HCEC 1CT (cell line): ENCODE measurements at regions not wholly inside any gene's neighbourhood (a gene's known extent, or its start where the extent isn't known, plus 50 kb on each side); places are given as distances from the start of the nearest gene placed in this dataset.

Experiments
- DNase-seq: peaks from one replicate; pipeline ENCODE4 v3.0.0-alpha.2; 2017

- DNase-seq: no peak
Observed at GRCh38 chr2:65880436-65880835, 448.0 kb upstream of the SPRED2 start.

GRCh38 chr2:65878011-65878340 is 445.6 kb upstream of the SPRED2 start:
- DNase-seq: no peak

- no peak for DNase-seq
Observed at GRCh38 chr2:65877331-65878010, 445.1 kb upstream of the SPRED2 start.

GRCh38 chr2:65876114-65876513 is 443.7 kb upstream of the SPRED2 start:
- no peak for DNase-seq

GRCh38 chr2:65870826-65871225 is 438.4 kb upstream of the SPRED2 start:
- DNase-seq: no peak

GRCh38 chr2:65869296-65869695 is 436.9 kb upstream of the SPRED2 start:
- DNase-seq: no peak

GRCh38 chr2:65868177-65868576 is 435.8 kb upstream of the SPRED2 start:
- DNase-seq: no peak

GRCh38 chr2:65867446-65867845 is 435.0 kb upstream of the SPRED2 start:
- DNase-seq: no peak

GRCh38 chr2:65866148-65866547 is 433.7 kb upstream of the SPRED2 start:
- no peak for DNase-seq

- DNase-seq: no peak
Observed at GRCh38 chr2:65864619-65865018, 432.2 kb upstream of the SPRED2 start.

- DNase-seq: no peak
Observed at GRCh38 chr2:65863713-65864112, 431.3 kb upstream of the SPRED2 start.

GRCh38 chr2:65856928-65857327 is 424.5 kb upstream of the SPRED2 start:
- DNase-seq: no peak

- no peak for DNase-seq
Observed at GRCh38 chr2:65856423-65856822, 424.0 kb upstream of the SPRED2 start.

- no peak for DNase-seq
Observed at GRCh38 chr2:65850695-65851094, 418.3 kb upstream of the SPRED2 start.

- DNase-seq: no peak
Observed at GRCh38 chr2:65846989-65847678, 414.7 kb upstream of the SPRED2 start.

- no peak for DNase-seq
Observed at GRCh38 chr2:65845442-65846182, 413.2 kb upstream of the SPRED2 start.

GRCh38 chr2:65842104-65842503 is 409.7 kb upstream of the SPRED2 start:
- DNase-seq: no peak

- DNase-seq: no peak
Observed at GRCh38 chr2:65835975-65836549, 403.7 kb upstream of the SPRED2 start.

GRCh38 chr2:65834771-65835475 is 402.5 kb upstream of the SPRED2 start:
- DNase-seq: no peak

GRCh38 chr2:65834062-65834461 is 401.7 kb upstream of the SPRED2 start:
- no peak for DNase-seq

GRCh38 chr2:65831509-65831908 is 399.1 kb upstream of the SPRED2 start:
- no peak for DNase-seq

GRCh38 chr2:65826567-65826966 is 394.2 kb upstream of the SPRED2 start:
- DNase-seq: no peak

GRCh38 chr2:65823511-65823910 is 391.1 kb upstream of the SPRED2 start:
- no peak for DNase-seq
